ENCODE measurements at regions not wholly inside any gene's neighbourhood (a gene's known extent, or its start where the extent isn't known, plus 50 kb on each side); places are given as distances from the start of the nearest gene placed in this dataset.

- H4K91ac ChIP-seq (ENCODE audit: insufficient read depth, low read depth, low read length), result no peak overlapping the region
- no peak overlapping the region for H3K56ac ChIP-seq (ENCODE audit: extremely low read depth, insufficient read depth, low read length)
- H3K18ac ChIP-seq (ENCODE audit: low read depth, low read length), result no peak overlapping the region
- H3K9ac ChIP-seq (ENCODE audit: low read depth, low read length), result no peak overlapping the region
- no peaks in the 10 kb centered on the region for H3K36me3 ChIP-seq (ENCODE audit: control insufficient read depth, insufficient read depth, low read length)
- in situ Hi-C loops (cut with MboI; ENCODE audit: low sequenced_read_pairs) (no loop called here), intact Hi-C loops (cut with micrococcal nuclease) (no loop called here), dilution Hi-C loops (cut with HindIII; ENCODE audit: low sequenced_read_pairs, unreplicated experiment) (no loop called here)
- no peak overlapping the region for H2AK9ac ChIP-seq (replicated peaks; ENCODE audit: low read depth, low read length, poor library complexity)
- WGBS, 2 experiments (ENCODE audit: extremely low coverage in 2 of 2, insufficient read length in 1 of 2), result no CpG with 5 or more reads among the region's 1 CpG
- no peak overlapping the region for H3K4ac ChIP-seq (ENCODE audit: low read depth, low read length)
- H3K23ac ChIP-seq (ENCODE audit: low read depth, low read length), result no peak overlapping the region
- H2BK15ac ChIP-seq (ENCODE audit: low read depth, low read length), result no peak overlapping the region
- H2AK5ac ChIP-seq (ENCODE audit: low read depth, low read length), result no peak overlapping the region
- ChIA-PET CTCF (no interaction called here), POLR2A (ENCODE audit: unreplicated experiment) (no interaction called here)
- no peak overlapping the region for H4K5ac ChIP-seq (ENCODE audit: low read depth, low read length)
- no peaks in the 10 kb centered on the region for H3K9me1 ChIP-seq (ENCODE audit: insufficient read depth, low read length)
- no peak overlapping the region for H2BK20ac ChIP-seq (ENCODE audit: low read depth, low read length)
- H3K4me3 ChIP-seq (ENCODE audit: insufficient read depth, low read depth, low read length), result no peak overlapping the region
- no peak overlapping the region for H4K8ac ChIP-seq (ENCODE audit: low read depth in 2 of 2, low read length in 2 of 2)
- H3K14ac ChIP-seq (replicated peaks; ENCODE audit: low read depth, low read length), result no peak overlapping the region
- H3K79me1 ChIP-seq (ENCODE audit: low read depth in 1 of 2, low read length in 2 of 2), result no peaks in the 10 kb centered on the region
- H3K9me3 ChIP-seq (ENCODE audit: control insufficient read depth, insufficient read depth, low read length), result no peaks in the 10 kb centered on the region; the same call in 1 of the 2 replicates
- no peak overlapping the region for H2BK120ac ChIP-seq (ENCODE audit: low read depth, low read length)
- no peak overlapping the region for H2AFZ ChIP-seq (replicated peaks; ENCODE audit: low read length, poor library complexity)
- no peak overlapping the region for H3K27ac ChIP-seq (ENCODE audit: insufficient read depth, low read length)
- DNase-seq, result no peak
- no peaks in the 10 kb centered on the region for H3K27me3 ChIP-seq (ENCODE audit: control insufficient read depth, insufficient read depth, low read length)
- ATAC-seq (ENCODE audit: low read depth), result no peak
- TF ChIP-seq, protein P1, sequence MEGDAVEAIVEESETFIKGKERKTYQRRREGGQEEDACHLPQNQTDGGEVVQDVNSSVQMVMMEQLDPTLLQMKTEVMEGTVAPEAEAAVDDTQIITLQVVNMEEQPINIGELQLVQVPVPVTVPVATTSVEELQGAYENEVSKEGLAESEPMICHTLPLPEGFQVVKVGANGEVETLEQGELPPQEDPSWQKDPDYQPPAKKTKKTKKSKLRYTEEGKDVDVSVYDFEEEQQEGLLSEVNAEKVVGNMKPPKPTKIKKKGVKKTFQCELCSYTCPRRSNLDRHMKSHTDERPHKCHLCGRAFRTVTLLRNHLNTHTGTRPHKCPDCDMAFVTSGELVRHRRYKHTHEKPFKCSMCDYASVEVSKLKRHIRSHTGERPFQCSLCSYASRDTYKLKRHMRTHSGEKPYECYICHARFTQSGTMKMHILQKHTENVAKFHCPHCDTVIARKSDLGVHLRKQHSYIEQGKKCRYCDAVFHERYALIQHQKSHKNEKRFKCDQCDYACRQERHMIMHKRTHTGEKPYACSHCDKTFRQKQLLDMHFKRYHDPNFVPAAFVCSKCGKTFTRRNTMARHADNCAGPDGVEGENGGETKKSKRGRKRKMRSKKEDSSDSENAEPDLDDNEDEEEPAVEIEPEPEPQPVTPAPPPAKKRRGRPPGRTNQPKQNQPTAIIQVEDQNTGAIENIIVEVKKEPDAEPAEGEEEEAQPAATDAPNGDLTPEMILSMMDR (conservative IDR thresholded peaks at IDR 0.05; ENCODE audit: low read depth, low read length), result no peak
- TF ChIP-seq, protein P2, sequence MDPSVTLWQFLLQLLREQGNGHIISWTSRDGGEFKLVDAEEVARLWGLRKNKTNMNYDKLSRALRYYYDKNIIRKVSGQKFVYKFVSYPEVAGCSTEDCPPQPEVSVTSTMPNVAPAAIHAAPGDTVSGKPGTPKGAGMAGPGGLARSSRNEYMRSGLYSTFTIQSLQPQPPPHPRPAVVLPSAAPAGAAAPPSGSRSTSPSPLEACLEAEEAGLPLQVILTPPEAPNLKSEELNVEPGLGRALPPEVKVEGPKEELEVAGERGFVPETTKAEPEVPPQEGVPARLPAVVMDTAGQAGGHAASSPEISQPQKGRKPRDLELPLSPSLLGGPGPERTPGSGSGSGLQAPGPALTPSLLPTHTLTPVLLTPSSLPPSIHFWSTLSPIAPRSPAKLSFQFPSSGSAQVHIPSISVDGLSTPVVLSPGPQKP (IDR thresholded peaks at IDR 0.05; ENCODE audit: borderline replicate concordance, low read depth, low read length), result no peak
- TF ChIP-seq RAD21 (IDR thresholded peaks at IDR 0.05; ENCODE audit: low read length) (no peak), MAFK (IDR thresholded peaks at IDR 0.05; ENCODE audit: low read depth, low read length) (no peak)
- no TSS peak for BruUV-seq (replicated peaks)
- no peak overlapping the region for H2BK5ac ChIP-seq (ENCODE audit: low read depth, low read length, poor library complexity, severe bottlenecking)
- H3K4me2 ChIP-seq (ENCODE audit: low read depth, low read length), result no peak overlapping the region
- H4K20me1 ChIP-seq (ENCODE audit: insufficient read depth, low read length), result no peaks in the 10 kb centered on the region
- H3K4me1 ChIP-seq (ENCODE audit: control insufficient read depth, insufficient read depth, low read length), result no peaks in the 10 kb centered on the region
Observed at GRCh38 chr5:136501133-136501532, 135.8 kb upstream of the TRPC7 start.

Data from IMR-90 (cell line).